ENCODE measurements at regions not wholly inside any gene's neighbourhood (a gene's known extent, or its start where the extent isn't known, plus 50 kb on each side); places are given as distances from the start of the nearest gene placed in this dataset.

DNA sequence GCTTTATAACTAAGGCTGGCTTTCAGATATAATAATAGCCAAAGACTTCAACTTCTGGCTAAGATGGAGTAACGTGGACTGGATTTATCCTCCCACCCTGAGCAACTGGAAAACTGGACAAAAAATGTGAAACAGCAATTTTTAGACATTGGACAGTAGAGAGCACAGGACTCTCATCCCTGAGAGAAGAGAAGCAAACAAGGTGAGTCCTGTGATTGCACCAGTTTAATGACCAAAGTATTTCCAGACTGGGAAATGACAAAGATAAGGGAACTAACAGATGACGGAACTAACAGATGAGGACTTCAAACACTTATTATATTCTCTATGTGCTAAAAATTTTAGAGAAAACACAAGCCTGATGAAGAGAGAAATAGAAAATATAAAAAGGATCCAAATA, 175.7 kb upstream of the SLC25A13 start:
- Mint-ChIP-seq H3K36me3 (ENCODE audit: low read depth) (no peaks in the 10 kb centered on the region), H3K27ac (no peak overlapping the region), H3K27me3 (no peaks in the 10 kb centered on the region), H3K4me3 (no peak overlapping the region), H3K9me3 (no peaks in the 10 kb centered on the region), H3K4me1 (ENCODE audit: low read depth) (peaks cover 5% of the 10 kb centered on the region)
- intact Hi-C loops (cut with micrococcal nuclease), result no loop called here

GRCh38 chr7:96495751-96496216, 173.9 kb upstream of the SLC25A13 start:
- Mint-ChIP-seq H3K36me3 (ENCODE audit: low read depth) (no peaks in the 10 kb centered on the region), H3K4me1 (ENCODE audit: low read depth) (peaks cover 5% of the 10 kb centered on the region), H3K27ac (no peak overlapping the region), H3K9me3 (no peaks in the 10 kb centered on the region), H3K27me3 (no peaks in the 10 kb centered on the region), H3K4me3 (no peak overlapping the region)
- intact Hi-C loops (cut with micrococcal nuclease), result no loop called here

GRCh38 chr7:96486681-96487080, 164.8 kb upstream of the SLC25A13 start:
- Mint-ChIP-seq H3K27ac (no peak overlapping the region), H3K36me3 (ENCODE audit: low read depth) (no peaks in the 10 kb centered on the region), H3K4me3 (no peak overlapping the region)

DNA sequence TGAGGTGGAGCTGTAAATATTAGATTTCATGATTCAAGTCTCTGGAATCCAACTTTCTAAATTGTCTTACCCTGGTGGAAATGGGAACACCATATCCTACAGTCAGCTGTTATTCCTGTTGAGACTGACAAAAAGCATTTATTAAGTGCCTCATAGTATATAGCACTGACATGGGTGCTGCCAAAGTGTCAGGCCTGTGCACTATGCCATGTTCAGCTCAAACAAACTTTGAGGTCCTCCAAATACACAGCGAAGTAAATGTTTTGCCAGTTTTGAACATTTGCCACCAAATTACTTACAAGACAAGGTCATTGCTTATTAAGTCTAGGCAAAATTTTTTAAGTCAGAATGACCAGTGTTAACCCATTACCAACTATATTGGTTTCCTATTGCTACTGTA, 162.9 kb upstream of the SLC25A13 start:
- intact Hi-C loops (cut with micrococcal nuclease), result no loop called here
- Mint-ChIP-seq H3K9me3 (no peaks in the 10 kb centered on the region), H3K27ac (no peak overlapping the region), H3K27me3 (no peaks in the 10 kb centered on the region), H3K4me3 (no peak overlapping the region), H3K4me1 (ENCODE audit: low read depth) (no peaks in the 10 kb centered on the region), H3K36me3 (ENCODE audit: low read depth) (no peaks in the 10 kb centered on the region)

More at GRCh38 chr7:96486681-96487080, 164.8 kb upstream of the SLC25A13 start:
- Mint-ChIP-seq H3K9me3 (no peaks in the 10 kb centered on the region), H3K4me1 (ENCODE audit: low read depth) (no peaks in the 10 kb centered on the region), H3K27me3 (no peaks in the 10 kb centered on the region)
- intact Hi-C loops (cut with micrococcal nuclease), result no loop called here

GRCh38 chr7:96484091-96484490, 162.2 kb upstream of the SLC25A13 start:
- Mint-ChIP-seq H3K4me3 (no peak overlapping the region), H3K9me3 (no peaks in the 10 kb centered on the region), H3K27ac (no peak overlapping the region), H3K36me3 (ENCODE audit: low read depth) (no peaks in the 10 kb centered on the region), H3K27me3 (no peaks in the 10 kb centered on the region), H3K4me1 (ENCODE audit: low read depth) (no peaks in the 10 kb centered on the region)
- intact Hi-C loops (cut with micrococcal nuclease), result no loop called here

DNA sequence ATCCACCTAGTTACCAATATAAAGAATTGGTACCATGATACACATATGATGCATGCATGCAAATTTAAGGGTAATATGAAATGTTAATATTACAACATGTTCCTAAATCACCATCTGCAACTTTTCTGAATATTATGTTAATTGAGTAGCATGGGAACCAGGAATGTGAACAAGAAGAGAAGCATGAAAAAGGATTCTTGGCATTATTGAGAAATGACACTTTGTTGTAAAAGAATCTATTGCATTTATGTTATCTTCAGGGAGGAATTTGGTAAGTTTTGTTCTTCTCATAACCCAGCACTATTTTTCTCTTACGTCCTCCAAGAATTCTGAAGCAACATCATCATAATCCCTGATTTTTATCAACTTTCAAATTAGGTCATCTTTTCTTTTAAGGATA, 159.9 kb upstream of the SLC25A13 start:
- H3K9me3 Mint-ChIP-seq, result no peaks in the 10 kb centered on the region
- intact Hi-C loops (cut with micrococcal nuclease), result no loop called here
- no peak overlapping the region for H3K4me3 Mint-ChIP-seq
- H3K36me3 Mint-ChIP-seq (ENCODE audit: low read depth), result no peaks in the 10 kb centered on the region
- H3K27ac Mint-ChIP-seq, result no peak overlapping the region
- no peaks in the 10 kb centered on the region for H3K4me1 Mint-ChIP-seq (ENCODE audit: low read depth)
- H3K27me3 Mint-ChIP-seq, result no peaks in the 10 kb centered on the region

DNA sequence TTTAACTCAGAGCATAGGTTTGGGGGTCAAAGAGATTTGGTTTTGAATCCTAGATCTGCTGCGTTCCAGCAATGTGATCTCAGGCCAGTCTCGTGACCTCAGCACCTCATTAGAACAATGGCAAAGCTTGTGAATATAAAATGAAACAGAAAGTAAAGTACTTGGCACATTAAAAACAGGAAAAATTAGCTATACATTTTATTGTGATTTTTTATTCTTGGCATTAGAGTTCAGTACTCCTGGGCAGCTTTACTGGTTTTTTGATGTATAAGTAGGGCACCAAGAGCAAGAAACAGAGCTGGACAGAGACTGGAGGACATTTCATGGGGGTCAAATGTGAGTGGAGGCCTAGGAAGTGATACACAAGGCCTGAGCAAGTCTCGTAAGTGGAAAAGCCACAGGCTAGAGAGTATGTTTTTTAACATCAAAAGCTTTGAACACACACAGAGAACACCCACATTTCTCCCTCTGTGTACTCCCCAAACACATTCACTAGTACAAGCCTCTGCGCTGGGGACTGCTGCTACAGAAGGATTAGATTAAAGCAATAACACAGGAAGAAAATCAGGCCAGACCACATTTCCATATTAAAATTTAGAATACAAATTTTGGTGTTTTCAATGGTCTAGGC, 157.2 kb upstream of the SLC25A13 start:
- intact Hi-C loops (cut with micrococcal nuclease), result no loop called here
- no peaks in the 10 kb centered on the region for H3K36me3 Mint-ChIP-seq (ENCODE audit: low read depth)
- no peaks in the 10 kb centered on the region for H3K9me3 Mint-ChIP-seq
- H3K4me1 Mint-ChIP-seq (ENCODE audit: low read depth), result no peaks in the 10 kb centered on the region
- H3K27me3 Mint-ChIP-seq, result no peaks in the 10 kb centered on the region
- H3K27ac Mint-ChIP-seq, result no peak overlapping the region
- no peak overlapping the region for H3K4me3 Mint-ChIP-seq

- Mint-ChIP-seq H3K9me3 (no peaks in the 10 kb centered on the region), H3K4me1 (ENCODE audit: low read depth) (no peaks in the 10 kb centered on the region), H3K27ac (no peak overlapping the region), H3K36me3 (ENCODE audit: low read depth) (no peaks in the 10 kb centered on the region), H3K27me3 (no peaks in the 10 kb centered on the region), H3K4me3 (no peak overlapping the region)
- intact Hi-C loops (cut with micrococcal nuclease), result no loop called here
Observed at GRCh38 chr7:96471606-96472005, 149.7 kb upstream of the SLC25A13 start.

DNA sequence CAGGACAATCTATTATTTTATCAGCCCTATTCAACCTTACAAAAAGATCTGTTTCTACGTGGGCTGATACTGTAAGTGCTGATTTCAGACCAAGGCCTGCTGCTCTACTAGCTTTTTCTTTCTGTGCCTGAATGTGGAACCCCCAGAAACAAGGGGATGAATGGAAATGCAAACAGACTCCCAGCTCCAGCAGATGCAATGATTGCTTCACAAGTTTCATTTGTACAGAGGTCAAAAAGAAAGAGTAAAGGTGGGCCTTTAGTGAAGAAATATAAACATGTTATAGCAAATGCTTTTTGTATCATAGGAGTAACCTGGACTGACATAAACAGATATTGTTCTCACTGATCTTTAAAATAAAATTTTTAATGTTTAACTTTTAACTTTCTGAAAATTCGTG, 130.2 kb upstream of the SLC25A13 start:
- H3K9me3 Mint-ChIP-seq, result no peaks in the 10 kb centered on the region
- H3K27me3 Mint-ChIP-seq, result no peaks in the 10 kb centered on the region
- H3K36me3 Mint-ChIP-seq (ENCODE audit: low read depth), result no peaks in the 10 kb centered on the region
- intact Hi-C loops (cut with micrococcal nuclease), result no loop called here
- H3K27ac Mint-ChIP-seq, result no peak overlapping the region
- H3K4me1 Mint-ChIP-seq (ENCODE audit: low read depth), result no peaks in the 10 kb centered on the region
- H3K4me3 Mint-ChIP-seq, result no peak overlapping the region

GRCh38 chr7:96449094-96449493, 127.2 kb upstream of the SLC25A13 start:
- intact Hi-C loops (cut with micrococcal nuclease), result no loop called here
- H3K4me1 Mint-ChIP-seq (ENCODE audit: low read depth), result no peaks in the 10 kb centered on the region
- H3K27ac Mint-ChIP-seq, result no peak overlapping the region
- peaks cover 2% of the 10 kb centered on the region for H3K27me3 Mint-ChIP-seq
- no peak overlapping the region for H3K4me3 Mint-ChIP-seq
- H3K9me3 Mint-ChIP-seq, result no peaks in the 10 kb centered on the region
- H3K36me3 Mint-ChIP-seq (ENCODE audit: low read depth), result no peaks in the 10 kb centered on the region

GRCh38 chr7:96447109-96447645, 125.3 kb upstream of the SLC25A13 start:
- no peak overlapping the region for H3K27ac Mint-ChIP-seq
- H3K4me3 Mint-ChIP-seq, result no peak overlapping the region
- no peaks in the 10 kb centered on the region for H3K9me3 Mint-ChIP-seq
- H3K27me3 Mint-ChIP-seq, result peaks cover 2% of the 10 kb centered on the region
- no peaks in the 10 kb centered on the region for H3K36me3 Mint-ChIP-seq (ENCODE audit: low read depth)
- H3K4me1 Mint-ChIP-seq (ENCODE audit: low read depth), result no peaks in the 10 kb centered on the region
- intact Hi-C loops (cut with micrococcal nuclease), result no loop called here

- no peak overlapping the region for H3K4me3 Mint-ChIP-seq
- peaks cover 9% of the 10 kb centered on the region for H3K9me3 Mint-ChIP-seq
Observed at GRCh38 chr7:96441436-96442084, 119.7 kb upstream of the SLC25A13 start.

GRCh38 chr7:96440328-96440727, 118.4 kb upstream of the SLC25A13 start:
- H3K27me3 Mint-ChIP-seq, result no peaks in the 10 kb centered on the region
- H3K4me3 Mint-ChIP-seq, result no peak overlapping the region
- no peak overlapping the region for H3K27ac Mint-ChIP-seq
- H3K36me3 Mint-ChIP-seq (ENCODE audit: low read depth), result no peaks in the 10 kb centered on the region
- H3K9me3 Mint-ChIP-seq, result peaks cover 14% of the 10 kb centered on the region
- intact Hi-C loops (cut with micrococcal nuclease), result no loop called here
- H3K4me1 Mint-ChIP-seq (ENCODE audit: low read depth), result no peaks in the 10 kb centered on the region

More at GRCh38 chr7:96441436-96442084, 119.7 kb upstream of the SLC25A13 start:
- intact Hi-C loops (cut with micrococcal nuclease), result no loop called here
- H3K4me1 Mint-ChIP-seq (ENCODE audit: low read depth), result no peaks in the 10 kb centered on the region
- H3K27me3 Mint-ChIP-seq, result no peaks in the 10 kb centered on the region
- no peaks in the 10 kb centered on the region for H3K36me3 Mint-ChIP-seq (ENCODE audit: low read depth)
- no peak overlapping the region for H3K27ac Mint-ChIP-seq

DNA sequence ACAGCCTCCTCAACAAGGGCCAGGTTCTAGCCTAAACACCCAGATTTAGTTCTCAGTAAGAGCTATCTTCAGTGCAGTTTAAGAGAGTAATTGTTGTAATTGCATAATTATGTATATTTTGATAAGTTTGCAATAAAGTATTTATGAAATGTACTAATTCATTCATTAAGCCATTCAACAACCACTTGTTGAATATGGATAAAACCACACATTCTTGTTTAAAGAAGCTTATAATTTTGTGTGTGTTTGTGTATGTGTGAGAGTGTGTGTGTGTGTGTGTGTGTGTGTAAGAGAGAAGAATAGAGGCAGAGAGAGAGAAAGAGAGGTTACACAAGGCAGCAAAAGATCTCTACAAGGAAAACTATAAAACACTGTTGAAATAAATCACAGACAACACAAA, 115.0 kb upstream of the SLC25A13 start:
- Mint-ChIP-seq H3K9me3 (peaks cover 14% of the 10 kb centered on the region), H3K4me1 (ENCODE audit: low read depth) (no peaks in the 10 kb centered on the region), H3K27ac (no peak overlapping the region), H3K27me3 (no peaks in the 10 kb centered on the region), H3K4me3 (no peak overlapping the region), H3K36me3 (ENCODE audit: low read depth) (no peaks in the 10 kb centered on the region)
- intact Hi-C loops (cut with micrococcal nuclease), result no loop called here

All from dendritic cell treated with granulocyte-macrophage colony-stimulating factor and Interleukin-4, amounts not matched to agents 40 ng/mL and 50 ng/mL, for 4 days (primary cell).